ENCODE measurements at regions not wholly inside any gene's neighbourhood (a gene's known extent, or its start where the extent isn't known, plus 50 kb on each side); places are given as distances from the start of the nearest gene placed in this dataset.

GRCh38 chr3:150221904-150222523 lies 186.1 kb upstream of the TSC22D2 start:
- intact Hi-C loops (cut with micrococcal nuclease): loop anchor here (1.0 to 5.0 kb wide), 3 partner anchors 255 to 455 kb away; no protein-coding TSS in a partner anchor
- CTCF ChIA-PET: interaction anchor here (0.6 to 3.2 kb wide), 8 partner anchors 10 to 301 kb away, joined by 3 to 32 read pairs (median 4); no protein-coding TSS in a partner anchor
- no peak overlapping the region for H3K4me3 Mint-ChIP-seq (ENCODE audit: unreplicated experiment)
- peaks cover 8% of the 10 kb centered on the region for H3K4me1 Mint-ChIP-seq (ENCODE audit: insufficient read depth, unreplicated experiment)
- no TSS peak for BruUV-seq (replicated peaks)
- H3K27me3 Mint-ChIP-seq (ENCODE audit: insufficient read depth, unreplicated experiment): peaks cover 14% of the 10 kb centered on the region
- no peaks in the 10 kb centered on the region for H3K9me3 Mint-ChIP-seq (ENCODE audit: unreplicated experiment)
- H3K27ac Mint-ChIP-seq (ENCODE audit: low read depth, unreplicated experiment): no peak overlapping the region
- no peak for TF ChIP-seq CTCF (IDR thresholded peaks at IDR 0.05; ENCODE audit: unreplicated experiment)
- no peaks in the 10 kb centered on the region for H3K36me3 Mint-ChIP-seq (ENCODE audit: insufficient read depth, unreplicated experiment)
- POLR2A ChIA-PET: no interaction called here
- DNase-seq (ENCODE audit: unreplicated experiment): no peak

DNA sequence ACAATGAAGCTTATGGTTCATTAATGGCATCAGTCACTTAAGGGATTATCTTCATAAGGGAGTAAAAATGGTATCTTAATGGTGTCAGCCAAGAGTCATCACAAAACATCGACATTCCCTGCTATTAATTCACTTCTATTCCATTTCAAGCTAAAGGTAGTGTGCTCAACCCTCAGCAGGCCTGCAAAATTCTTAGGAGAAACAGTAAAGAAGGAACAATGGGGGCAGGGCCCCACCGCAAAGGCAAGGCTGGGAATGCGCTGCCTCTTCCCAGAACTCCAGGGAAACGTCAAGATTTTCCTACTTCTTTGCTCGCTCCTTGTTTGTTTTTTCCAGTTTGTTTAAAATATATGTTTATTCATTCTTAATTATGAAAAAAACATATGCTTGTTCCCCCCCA lies 187.3 kb upstream of the TSC22D2 start:
- CTCF ChIA-PET: interaction anchor here (0.5 to 6.0 kb wide), 28 partner anchors 10 to 458 kb away, joined by 3 to 74 read pairs (median 4); partner anchors contain the start of gene PFN2
- POLR2A ChIA-PET: interaction anchor here (0.5 to 2.4 kb wide), 6 partner anchors 10 to 257 kb away, joined by 3 to 9 read pairs (median 4); no protein-coding TSS in a partner anchor
- H3K4me3 Mint-ChIP-seq (ENCODE audit: unreplicated experiment): peak overlapping the region; percentile 53
- no peak for TF ChIP-seq CTCF (IDR thresholded peaks at IDR 0.05; ENCODE audit: unreplicated experiment)
- peaks cover 14% of the 10 kb centered on the region for H3K4me1 Mint-ChIP-seq (ENCODE audit: insufficient read depth, unreplicated experiment)
- intact Hi-C loops (cut with micrococcal nuclease): loop anchor here (1.0 to 5.0 kb wide), 3 partner anchors 253 to 453 kb away; no protein-coding TSS in a partner anchor
- H3K36me3 Mint-ChIP-seq (ENCODE audit: insufficient read depth, unreplicated experiment): no peaks in the 10 kb centered on the region
- no peak overlapping the region for H3K27ac Mint-ChIP-seq (ENCODE audit: low read depth, unreplicated experiment)
- DNase-seq (ENCODE audit: unreplicated experiment): no peak
- BruUV-seq (replicated peaks): no TSS peak
- no peaks in the 10 kb centered on the region for H3K9me3 Mint-ChIP-seq (ENCODE audit: unreplicated experiment)
- H3K27me3 Mint-ChIP-seq (ENCODE audit: insufficient read depth, unreplicated experiment): peaks cover 14% of the 10 kb centered on the region

DNA sequence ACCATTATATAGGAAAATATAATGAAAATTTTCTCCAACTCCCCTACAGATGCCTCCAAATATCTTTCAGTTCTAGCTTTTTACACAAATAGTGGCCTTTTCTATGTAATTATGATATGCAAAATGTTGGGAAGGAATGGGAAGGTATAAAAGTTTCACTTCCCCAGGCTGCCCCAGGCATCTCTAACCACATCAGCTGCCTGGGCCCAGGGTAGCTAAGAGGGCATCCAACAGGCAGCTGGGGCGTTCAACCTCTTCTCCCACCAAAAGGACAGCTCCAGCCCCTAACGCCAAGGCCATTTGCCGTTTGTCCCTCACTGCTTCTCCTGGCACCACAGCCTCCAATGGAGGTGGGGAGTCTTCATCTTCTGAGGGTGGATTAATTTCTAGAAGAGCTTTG lies 188.1 kb upstream of the TSC22D2 start:
- intact Hi-C loops (cut with micrococcal nuclease): loop anchor here (5.0 kb wide), 1 partner anchor 453 kb away; no protein-coding TSS in a partner anchor
- no peak for DNase-seq (ENCODE audit: unreplicated experiment)
- Mint-ChIP-seq H3K4me1 (ENCODE audit: insufficient read depth, unreplicated experiment) (peaks cover 19% of the 10 kb centered on the region), H3K4me3 (ENCODE audit: unreplicated experiment) (no peak overlapping the region), H3K27ac (ENCODE audit: low read depth, unreplicated experiment) (no peak overlapping the region), H3K36me3 (ENCODE audit: insufficient read depth, unreplicated experiment) (no peaks in the 10 kb centered on the region), H3K9me3 (ENCODE audit: unreplicated experiment) (no peaks in the 10 kb centered on the region), H3K27me3 (ENCODE audit: insufficient read depth, unreplicated experiment) (peaks cover 14% of the 10 kb centered on the region)
- BruUV-seq (replicated peaks): no TSS peak
- POLR2A ChIA-PET: interaction anchor here (0.5 to 2.4 kb wide), 5 partner anchors 36 to 256 kb away, joined by 3 to 9 read pairs (median 4); no protein-coding TSS in a partner anchor
- CTCF ChIA-PET: interaction anchor here (0.6 to 6.0 kb wide), 27 partner anchors 9 to 467 kb away, joined by 3 to 74 read pairs (median 4); partner anchors contain the start of gene PFN2
- no peak for TF ChIP-seq CTCF (IDR thresholded peaks at IDR 0.05; ENCODE audit: unreplicated experiment)

- no peak for DNase-seq (ENCODE audit: unreplicated experiment)
- Mint-ChIP-seq H3K4me3 (ENCODE audit: unreplicated experiment) (no peak overlapping the region), H3K4me1 (ENCODE audit: insufficient read depth, unreplicated experiment) (peaks cover 19% of the 10 kb centered on the region), H3K27ac (ENCODE audit: low read depth, unreplicated experiment) (no peak overlapping the region), H3K9me3 (ENCODE audit: unreplicated experiment) (no peaks in the 10 kb centered on the region), H3K27me3 (ENCODE audit: insufficient read depth, unreplicated experiment) (peaks cover 14% of the 10 kb centered on the region), H3K36me3 (ENCODE audit: insufficient read depth, unreplicated experiment) (no peaks in the 10 kb centered on the region)
- intact Hi-C loops (cut with micrococcal nuclease): loop anchor here (5.0 kb wide), 1 partner anchor 337 kb away; no protein-coding TSS in a partner anchor
- TF ChIP-seq CTCF (IDR thresholded peaks at IDR 0.05; ENCODE audit: unreplicated experiment): no peak
- ChIA-PET POLR2A (interaction anchor here (2.4 kb wide), 1 partner anchor 249 kb away, joined by 9 read pairs; no protein-coding TSS in a partner anchor), CTCF (interaction anchor here (0.5 to 6.0 kb wide), 13 partner anchors 12 to 514 kb away, joined by 3 to 74 read pairs (median 3); no protein-coding TSS in a partner anchor)
- BruUV-seq (replicated peaks): no TSS peak
Measured at GRCh38 chr3:150218841-150219240, 189.3 kb upstream of the TSC22D2 start.
